Esophagus (tissue), 2 donors: ENCODE measurements at regions not wholly inside any gene's neighbourhood (a gene's known extent, or its start where the extent isn't known, plus 50 kb on each side); places are given as distances from the start of the nearest gene placed in this dataset.
"Not testable (repeated sequence)": the region's sequence is repeated elsewhere in the genome, so short reads cannot be mapped to it uniquely, and the experiment has no call there.

ENCODE experiments used
- H3K27ac ChIP-seq, 2 donors: one replicate each; pipeline ENCODE4 v1.5.1; 2013; ENCODE audit warnings: low read depth in 2 of 2, mild to moderate bottlenecking in 2 of 2, inconsistent platforms in 1 of 2, low read length in 1 of 2, moderate library complexity in 1 of 2
- H3K27me3 ChIP-seq, 2 donors: one replicate each; pipeline ENCODE4 v1.6.1; 2013; ENCODE audit warnings: low read length in 2 of 2, control low read depth in 1 of 2, mild to moderate bottlenecking in 1 of 2; ENCODE audit not compliant: insufficient read depth in 2 of 2, control insufficient read depth in 1 of 2
- H3K36me3 ChIP-seq, 2 donors: one replicate each; pipeline ENCODE4 v1.6.1; 2013; ENCODE audit warnings: low read length in 1 of 2; ENCODE audit not compliant: control insufficient read depth in 2 of 2, insufficient read depth in 2 of 2
- H3K4me1 ChIP-seq, 2 donors: one replicate each; pipeline ENCODE4 v1.6.1; 2013; ENCODE audit warnings: low read length in 1 of 2; ENCODE audit not compliant: control insufficient read depth in 2 of 2, insufficient read depth in 2 of 2
- H3K4me3 ChIP-seq, 2 donors: one replicate each; pipeline ENCODE4 v1.5.1; 2013; ENCODE audit warnings: low read length in 2 of 2, mild to moderate bottlenecking in 2 of 2, low read depth in 1 of 2, moderate library complexity in 1 of 2
- H3K9me3 ChIP-seq, 2 donors: one replicate each; pipeline ENCODE4 v1.6.1; 2013; ENCODE audit warnings: mild to moderate bottlenecking in 2 of 2, low read depth in 1 of 2, low read length in 1 of 2, moderate library complexity in 1 of 2; ENCODE audit not compliant: control insufficient read depth in 2 of 2, insufficient read depth in 1 of 2
- WGBS, 2 donors: extraction: QIAGEN DNeasy Blood & Tissue Kit; methylation state at CpG; one replicate each; pipeline ENCODE4 v1.1.7; 2013; 5-methylcytosine and 5-hydroxymethylcytosine counted together
- donor health status: healthy with polysubstance abuse.
- donor health status: Bipolar disorder and iron deficiency.

GRCh38 chr6:167666571-167667203 is 160.0 kb upstream of the AFDN start:
- no peaks in the 10 kb centered on the region for H3K27me3 ChIP-seq
- no peaks in the 10 kb centered on the region for H3K36me3 ChIP-seq
- H3K4me3 ChIP-seq: no peak overlapping the region
- peaks cover 0 to 2% of the 10 kb centered on the region in 2 donors for H3K4me1 ChIP-seq
- 83 to 85% methylated on average over 20 of the region's 20 CpGs for WGBS, 2 donors
- H3K9me3 ChIP-seq: peaks cover 0 to 4% of the 10 kb centered on the region in 2 donors
- no peak overlapping the region for H3K27ac ChIP-seq

GRCh38 chr6:167667204-167668018 is 159.3 kb upstream of the AFDN start:
- H3K27ac ChIP-seq: no peak overlapping the region
- H3K36me3 ChIP-seq: no peaks in the 10 kb centered on the region
- H3K27me3 ChIP-seq: no peaks in the 10 kb centered on the region
- WGBS, 2 donors: 90 to 91% methylated on average over 23 of the region's 23 CpGs
- H3K4me1 ChIP-seq: peaks cover 0 to 2% of the 10 kb centered on the region in 2 donors
- peaks cover 0 to 11% of the 10 kb centered on the region in 2 donors for H3K9me3 ChIP-seq
- H3K4me3 ChIP-seq: no peak overlapping the region

- Histone ChIP-seq H3K36me3 (no peaks in the 10 kb centered on the region), H3K4me3 (no peak overlapping the region), H3K27me3 (no peaks in the 10 kb centered on the region), H3K9me3 (peaks cover 0 to 12% of the 10 kb centered on the region in 2 donors), H3K27ac (no peak overlapping the region), H3K4me1 (no peaks in the 10 kb centered on the region)
- 64 to 66% methylated on average over 26 of the region's 26 CpGs for WGBS, 2 donors
These were observed 158.5 kb upstream of the AFDN start for GRCh38 chr6:167668019-167668753.

- 73 to 84% methylated on average over 21 of the region's 21 CpGs for WGBS, 2 donors
These were observed 157.8 kb upstream of the AFDN start for GRCh38 chr6:167668754-167669552.

GRCh38 chr6:167669553-167669849 is 157.2 kb upstream of the AFDN start:
- H3K36me3 ChIP-seq: no peaks in the 10 kb centered on the region
- H3K4me1 ChIP-seq: no peaks in the 10 kb centered on the region
- H3K4me3 ChIP-seq: no peak overlapping the region
- H3K9me3 ChIP-seq: peaks cover 0 to 12% of the 10 kb centered on the region in 2 donors
- no peaks in the 10 kb centered on the region for H3K27me3 ChIP-seq
- H3K27ac ChIP-seq: no peak overlapping the region
- 89 to 91% methylated on average over 9 of the region's 9 CpGs for WGBS, 2 donors

More at GRCh38 chr6:167668754-167669552, 157.8 kb upstream of the AFDN start:
- Histone ChIP-seq H3K36me3 (no peaks in the 10 kb centered on the region), H3K27me3 (no peaks in the 10 kb centered on the region), H3K9me3 (peaks cover 0 to 12% of the 10 kb centered on the region in 2 donors), H3K4me1 (no peaks in the 10 kb centered on the region), H3K27ac (no peak overlapping the region), H3K4me3 (no peak overlapping the region)

- Histone ChIP-seq H3K9me3 (peaks cover 0 to 12% of the 10 kb centered on the region in 2 donors), H3K27me3 (no peaks in the 10 kb centered on the region), H3K4me3 (no peak overlapping the region), H3K36me3 (no peaks in the 10 kb centered on the region), H3K4me1 (no peaks in the 10 kb centered on the region), H3K27ac (no peak overlapping the region)
- 91 to 93% methylated on average over 26 of the region's 26 CpGs for WGBS, 2 donors
These were observed 156.6 kb upstream of the AFDN start for GRCh38 chr6:167669870-167670802.

- no peak overlapping the region for H3K27ac ChIP-seq
- H3K4me1 ChIP-seq: no peaks in the 10 kb centered on the region
- H3K36me3 ChIP-seq: no peaks in the 10 kb centered on the region
- WGBS, 2 donors: 87 to 93% methylated on average over 7 of the region's 7 CpGs
- peaks cover 0 to 12% of the 10 kb centered on the region in 2 donors for H3K9me3 ChIP-seq
- H3K4me3 ChIP-seq: no peak overlapping the region
- no peaks in the 10 kb centered on the region for H3K27me3 ChIP-seq
These were observed 155.8 kb upstream of the AFDN start for GRCh38 chr6:167670938-167671338.

- H3K9me3 ChIP-seq: peaks cover 0 to 12% of the 10 kb centered on the region in 2 donors
- H3K27me3 ChIP-seq, H3K27ac ChIP-seq, H3K4me3 ChIP-seq, H3K4me1 ChIP-seq, H3K36me3 ChIP-seq: not testable (repeated sequence)
- 94 to 98% methylated on average over 3 of the region's 3 CpGs for WGBS, 2 donors
These were observed 155.2 kb upstream of the AFDN start for GRCh38 chr6:167671379-167671976.
